ENCODE measurements at regions not wholly inside any gene's neighbourhood (a gene's known extent, or its start where the extent isn't known, plus 50 kb on each side); places are given as distances from the start of the nearest gene placed in this dataset.

GRCh38 chr7:13770305-13770704 lies 219.2 kb downstream of the ETV1 start:
- TF ChIP-seq EZH2 (optimal IDR thresholded peaks at IDR 0.05; ENCODE audit: low read depth, low read length) (no peak), CTCF (IDR thresholded peaks at IDR 0.05; ENCODE audit: low read length) (no peak), EZH2phosphoT487 (IDR thresholded peaks at IDR 0.05; ENCODE audit: low read length) (no peak)
